ENCODE measurements at regions not wholly inside any gene's neighbourhood (a gene's known extent, or its start where the extent isn't known, plus 50 kb on each side); places are given as distances from the start of the nearest gene placed in this dataset.

DNA sequence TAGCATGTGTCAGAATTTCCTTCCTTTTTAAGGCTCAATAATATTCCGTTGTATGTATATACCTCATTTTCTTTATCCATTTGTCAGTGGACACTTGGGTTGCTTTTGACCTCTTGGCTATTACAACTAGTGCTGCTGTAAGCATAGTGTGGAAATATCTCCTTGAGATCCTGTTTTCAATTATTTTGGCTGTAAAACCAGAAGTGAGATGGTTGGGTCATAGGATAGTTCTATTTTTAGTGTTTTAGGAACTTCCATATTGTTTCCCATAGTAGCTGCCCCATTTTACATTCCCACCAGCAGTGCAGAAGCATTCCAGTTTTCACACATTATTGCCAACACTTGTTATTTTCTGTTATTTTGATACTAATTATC, 70.4 kb upstream of the C15orf39 start:
- no peak for DNase-seq (ENCODE audit: low spot score)
- in situ Hi-C loops (cut with MboI; ENCODE audit: low pct_unique_long_range_greater_than_20kb, low sequenced_read_pairs, unreplicated experiment), result no loop called here
- TF ChIP-seq, protein P1, sequence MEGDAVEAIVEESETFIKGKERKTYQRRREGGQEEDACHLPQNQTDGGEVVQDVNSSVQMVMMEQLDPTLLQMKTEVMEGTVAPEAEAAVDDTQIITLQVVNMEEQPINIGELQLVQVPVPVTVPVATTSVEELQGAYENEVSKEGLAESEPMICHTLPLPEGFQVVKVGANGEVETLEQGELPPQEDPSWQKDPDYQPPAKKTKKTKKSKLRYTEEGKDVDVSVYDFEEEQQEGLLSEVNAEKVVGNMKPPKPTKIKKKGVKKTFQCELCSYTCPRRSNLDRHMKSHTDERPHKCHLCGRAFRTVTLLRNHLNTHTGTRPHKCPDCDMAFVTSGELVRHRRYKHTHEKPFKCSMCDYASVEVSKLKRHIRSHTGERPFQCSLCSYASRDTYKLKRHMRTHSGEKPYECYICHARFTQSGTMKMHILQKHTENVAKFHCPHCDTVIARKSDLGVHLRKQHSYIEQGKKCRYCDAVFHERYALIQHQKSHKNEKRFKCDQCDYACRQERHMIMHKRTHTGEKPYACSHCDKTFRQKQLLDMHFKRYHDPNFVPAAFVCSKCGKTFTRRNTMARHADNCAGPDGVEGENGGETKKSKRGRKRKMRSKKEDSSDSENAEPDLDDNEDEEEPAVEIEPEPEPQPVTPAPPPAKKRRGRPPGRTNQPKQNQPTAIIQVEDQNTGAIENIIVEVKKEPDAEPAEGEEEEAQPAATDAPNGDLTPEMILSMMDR (IDR thresholded peaks at IDR 0.05; ENCODE audit: extremely low read depth, insufficient read depth, missing control alignments), result no peak

DNA sequence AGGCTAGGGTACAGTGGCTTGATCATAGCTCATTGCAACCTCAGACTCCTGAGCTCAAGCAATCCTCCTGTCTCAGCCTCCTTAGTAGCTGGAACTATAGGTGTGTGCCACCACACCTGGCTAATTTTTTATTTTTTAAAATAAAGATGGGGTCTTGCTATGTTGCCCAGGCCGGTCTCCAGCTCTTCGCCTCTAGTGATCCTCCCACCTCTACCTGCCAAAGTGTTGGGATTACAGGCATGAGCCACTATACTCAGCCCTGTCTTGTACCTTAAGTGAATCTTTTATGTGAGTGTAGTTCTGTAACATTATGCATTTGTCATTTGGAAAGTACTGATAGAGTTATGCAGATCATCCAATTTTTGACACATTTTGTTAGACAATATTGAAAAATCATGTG, 66.9 kb upstream of the C15orf39 start:
- in situ Hi-C loops (cut with MboI; ENCODE audit: low pct_unique_long_range_greater_than_20kb, low sequenced_read_pairs, unreplicated experiment), result no loop called here
- DNase-seq (ENCODE audit: low spot score), result no peak
- TF ChIP-seq, protein P1 (IDR thresholded peaks at IDR 0.05; ENCODE audit: extremely low read depth, insufficient read depth, missing control alignments), result no peak

DNA sequence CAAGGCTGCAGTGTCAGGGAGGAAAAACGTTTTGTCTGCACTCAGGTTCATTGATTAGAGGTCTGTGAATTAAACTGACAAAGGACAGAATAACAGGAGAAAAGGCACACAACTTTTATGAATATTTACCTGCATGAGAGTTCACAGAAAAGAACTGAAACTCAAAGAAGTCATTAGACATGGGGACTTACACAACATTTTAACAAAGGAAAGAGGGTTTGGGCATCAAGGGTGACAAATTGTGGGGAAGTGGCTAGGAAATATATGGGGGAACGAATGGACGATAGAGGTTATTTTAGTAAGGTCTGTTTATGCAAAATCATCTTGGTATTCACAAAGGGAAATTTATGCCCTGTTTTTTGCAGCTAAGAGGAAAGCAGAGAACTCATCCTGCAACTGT, 65.6 kb upstream of the C15orf39 start:
- TF ChIP-seq, protein P1 (IDR thresholded peaks at IDR 0.05; ENCODE audit: extremely low read depth, insufficient read depth, missing control alignments), result no peak
- in situ Hi-C loops (cut with MboI; ENCODE audit: low pct_unique_long_range_greater_than_20kb, low sequenced_read_pairs, unreplicated experiment), result no loop called here
- DNase-seq (ENCODE audit: low spot score), result no peak

DNA sequence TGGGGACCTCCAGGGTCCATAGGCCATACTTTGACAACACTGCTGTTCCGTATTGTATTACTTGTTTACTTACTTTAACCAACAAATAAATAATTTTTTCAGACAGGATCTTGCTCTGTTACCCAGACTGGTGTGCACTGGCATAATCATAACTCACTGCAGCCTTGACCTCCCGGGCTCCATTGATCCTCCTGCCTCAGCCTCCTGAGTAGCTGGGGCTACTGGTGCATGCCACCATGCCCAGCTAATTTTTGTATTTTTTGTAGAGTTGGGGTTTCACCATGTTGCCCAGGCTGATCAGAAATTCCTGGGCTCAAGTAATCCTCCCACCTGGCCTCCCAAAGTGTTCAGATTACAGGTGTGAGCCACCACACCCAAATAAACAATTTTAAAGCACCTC, 64.9 kb upstream of the C15orf39 start:
- no peak for DNase-seq (ENCODE audit: low spot score)
- in situ Hi-C loops (cut with MboI; ENCODE audit: low pct_unique_long_range_greater_than_20kb, low sequenced_read_pairs, unreplicated experiment), result no loop called here
- TF ChIP-seq, protein P1 (IDR thresholded peaks at IDR 0.05; ENCODE audit: extremely low read depth, insufficient read depth, missing control alignments), result no peak

DNA sequence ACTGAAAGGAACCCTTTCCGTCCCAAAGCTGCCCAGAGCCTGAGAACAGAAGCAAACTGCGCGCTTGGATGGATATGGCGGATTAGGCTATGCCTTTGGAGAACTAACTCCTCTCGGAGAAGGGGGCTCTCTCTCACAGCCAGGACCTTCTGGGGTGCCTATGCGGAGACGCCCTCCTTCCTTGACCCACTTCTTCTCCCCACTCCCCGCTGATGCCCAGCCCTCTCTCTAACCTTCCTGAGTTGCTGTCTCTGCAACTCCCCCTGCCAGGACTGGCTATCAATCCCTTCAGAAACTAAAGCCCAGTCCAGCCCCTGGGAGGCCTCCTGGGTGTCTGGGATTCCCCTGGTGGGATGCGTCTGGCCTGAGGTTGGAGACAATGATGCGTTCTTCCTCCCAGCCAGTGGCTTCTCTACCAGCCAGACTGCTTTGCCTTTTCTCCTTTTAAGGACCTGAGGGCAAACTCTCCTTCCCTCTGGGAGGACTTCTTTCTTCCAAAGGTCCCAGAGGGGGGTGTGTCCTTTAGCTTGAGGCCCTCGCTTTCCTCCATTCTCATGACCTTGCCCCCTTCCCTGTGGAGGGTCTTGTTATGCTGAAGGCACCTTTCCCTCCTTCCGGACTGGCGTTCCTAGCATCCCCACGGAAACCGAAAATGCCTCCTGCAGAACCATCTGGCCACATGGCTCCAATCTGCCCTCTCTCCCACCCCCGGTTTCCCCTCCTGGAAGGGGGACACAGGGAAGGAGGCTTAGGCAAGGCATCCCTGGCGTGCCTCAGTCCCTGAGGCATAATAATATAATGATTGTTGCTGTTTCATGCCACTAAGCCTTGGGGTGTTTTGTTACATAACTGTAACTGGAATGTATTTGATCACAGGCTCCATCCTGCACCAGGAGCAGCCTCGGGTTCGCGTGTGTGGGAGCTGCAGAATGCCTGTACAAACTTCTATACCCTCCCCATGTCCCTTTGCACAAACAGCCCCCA, 63.4 kb upstream of the C15orf39 start:
- in situ Hi-C loops (cut with MboI; ENCODE audit: low pct_unique_long_range_greater_than_20kb, low sequenced_read_pairs, unreplicated experiment), result no loop called here
- DNase-seq (ENCODE audit: low spot score), result no peak
- TF ChIP-seq, protein P1 (IDR thresholded peaks at IDR 0.05; ENCODE audit: extremely low read depth, insufficient read depth, missing control alignments), result no peak

DNA sequence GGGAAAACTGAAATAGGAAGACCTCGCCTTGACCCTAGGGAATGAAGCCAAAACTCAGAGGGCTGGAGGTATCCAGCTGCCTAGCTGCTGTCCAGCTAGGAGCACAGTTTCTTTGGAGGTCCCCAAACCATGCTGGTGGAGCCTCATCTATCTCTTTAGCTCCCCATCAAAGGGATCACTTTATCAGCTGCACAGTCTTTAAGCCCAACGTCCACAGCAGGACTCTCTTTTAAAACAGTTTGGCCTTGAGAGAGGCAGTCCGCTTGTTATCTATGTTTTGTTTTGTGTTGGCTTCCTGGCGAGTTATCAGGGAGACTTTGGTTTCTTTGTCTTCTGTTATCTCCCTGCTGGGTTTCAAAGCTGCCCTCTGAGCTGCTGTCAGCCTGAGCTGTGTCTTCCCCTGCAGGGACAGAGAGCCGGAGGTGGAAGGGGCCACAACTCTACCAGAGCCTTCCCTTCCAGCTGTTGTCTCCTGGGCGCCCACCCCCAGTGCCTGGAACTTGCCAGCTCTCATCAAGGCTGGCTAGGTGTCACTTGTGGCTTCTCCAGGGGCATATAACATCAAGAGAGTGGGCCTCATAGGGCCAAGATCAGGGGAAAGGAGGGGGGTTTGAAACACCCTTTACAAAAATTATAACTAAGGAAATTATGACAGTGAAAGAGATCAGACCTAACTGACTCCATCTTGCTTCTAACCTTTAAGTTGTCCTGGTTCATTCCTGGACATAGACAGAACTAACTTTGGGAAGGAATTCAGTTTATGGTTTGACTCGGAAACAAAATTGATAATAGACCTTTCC, 61.4 kb upstream of the C15orf39 start:
- TF ChIP-seq, protein P1 (IDR thresholded peaks at IDR 0.05; ENCODE audit: extremely low read depth, insufficient read depth, missing control alignments), result no peak
- no peak for DNase-seq (ENCODE audit: low spot score)
- in situ Hi-C loops (cut with MboI; ENCODE audit: low pct_unique_long_range_greater_than_20kb, low sequenced_read_pairs, unreplicated experiment), result no loop called here
